C4-2B (cell line): ENCODE measurements at regions not wholly inside any gene's neighbourhood (a gene's known extent, or its start where the extent isn't known, plus 50 kb on each side); places are given as distances from the start of the nearest gene placed in this dataset.

Source experiments
- H3K27ac ChIP-seq: fragments of 450-650 bp; 2 replicates; pipeline ENCODE4 v1.5.1; 2017
- CTCF ChIP-seq: fragments of 450-650 bp; conservative IDR thresholded peaks from 2 replicates; pipeline ENCODE4 v1.5.1; 2017; ENCODE audit warnings: mild to moderate bottlenecking
- ZFX ChIP-seq: fragments of 450-650 bp; IDR thresholded peaks from 2 replicates; pipeline ENCODE4 v1.6.1; 2017

- no peak for TF ChIP-seq ZFX
- TF ChIP-seq CTCF, result no peak
- H3K27ac ChIP-seq, result no peak overlapping the region
Observed at GRCh38 chr11:112715056-112715455, 246.2 kb upstream of the NCAM1 start.

DNA sequence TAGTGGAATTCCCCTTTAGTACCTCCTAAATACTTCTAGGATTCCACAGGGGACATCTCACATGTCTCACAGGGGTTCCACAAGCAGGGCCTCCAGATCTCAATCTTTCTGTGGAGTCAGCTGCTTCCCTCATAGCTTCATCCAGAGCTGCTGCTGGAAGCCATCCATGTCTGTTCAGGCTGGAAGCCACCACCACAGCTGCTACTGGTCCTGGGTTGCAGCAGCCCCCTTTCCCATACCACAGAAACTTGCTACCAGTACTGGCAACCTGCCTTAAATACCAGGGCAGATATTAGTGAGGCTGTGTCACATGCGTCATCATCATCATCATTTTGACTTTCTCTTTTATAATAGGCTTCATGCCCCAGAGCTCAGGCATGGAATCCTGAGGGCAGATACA, 242.7 kb upstream of the NCAM1 start:
- TF ChIP-seq CTCF, result no peak
- no peak for TF ChIP-seq ZFX
- no peak overlapping the region for H3K27ac ChIP-seq

DNA sequence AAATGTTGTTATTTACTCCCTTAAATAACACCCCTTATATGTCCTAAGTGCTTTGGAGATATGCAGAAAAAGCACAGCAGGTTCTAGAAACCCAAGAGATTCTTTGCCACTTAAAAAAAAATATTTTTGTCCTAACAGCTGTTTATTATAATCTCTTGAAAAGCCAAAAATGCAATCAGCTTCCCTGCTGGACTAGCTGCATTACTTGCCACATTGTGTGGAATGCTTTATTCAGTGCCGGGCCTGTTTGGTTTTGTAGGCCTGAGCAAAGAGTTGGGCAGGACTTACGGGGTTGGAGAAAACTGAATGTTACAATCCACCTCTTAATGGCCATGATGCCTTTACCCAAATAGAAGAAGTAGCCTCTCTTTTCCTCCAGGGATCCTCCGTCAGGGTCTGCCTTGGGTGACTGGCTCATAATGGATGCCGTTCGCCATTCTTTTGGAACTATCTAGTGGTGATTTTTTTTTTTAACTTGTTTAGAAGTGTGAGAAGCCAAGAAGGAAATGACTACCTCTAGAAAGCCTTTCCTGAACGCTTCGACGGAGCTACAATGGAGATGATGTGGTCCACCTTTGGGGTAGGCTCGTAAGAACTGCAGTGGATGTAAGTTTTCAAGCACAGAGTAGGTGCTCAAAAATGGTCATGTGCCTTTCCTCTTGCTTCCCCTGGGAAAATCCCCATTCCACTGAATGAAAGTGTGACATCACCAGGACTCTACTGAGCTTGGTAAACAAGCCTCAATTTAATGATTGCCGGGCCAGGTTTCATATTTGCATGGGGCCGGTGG, 241.3 kb upstream of the NCAM1 start:
- no peak for TF ChIP-seq CTCF
- no peak for TF ChIP-seq ZFX
- H3K27ac ChIP-seq, result no peak overlapping the region

- TF ChIP-seq ZFX, result no peak
- TF ChIP-seq CTCF, result no peak
- no peak overlapping the region for H3K27ac ChIP-seq
Observed at GRCh38 chr11:112722148-112722547, 239.1 kb upstream of the NCAM1 start.

- no peak for TF ChIP-seq ZFX
- TF ChIP-seq CTCF, result no peak
- H3K27ac ChIP-seq, result no peak overlapping the region
Observed at GRCh38 chr11:112722876-112723275, 238.3 kb upstream of the NCAM1 start.

GRCh38 chr11:112723676-112724495, 237.3 kb upstream of the NCAM1 start:
- no peak for TF ChIP-seq CTCF
- no peak for TF ChIP-seq ZFX
- H3K27ac ChIP-seq, result no peak overlapping the region

GRCh38 chr11:112724496-112724790, 236.8 kb upstream of the NCAM1 start:
- TF ChIP-seq CTCF (no peak), ZFX (no peak)
- no peak overlapping the region for H3K27ac ChIP-seq
